Activated B cell treated with CpG ODN at 0.5 μM for 24 hours (primary cell): ENCODE measurements at regions not wholly inside any gene's neighbourhood (a gene's known extent, or its start where the extent isn't known, plus 50 kb on each side); places are given as distances from the start of the nearest gene placed in this dataset.

Experiments
- ATAC-seq: fragments of 200-7000 bp; cut with Tn5 transposase; one replicate; pipeline ENCODE4 v1.10.0; 2021; ENCODE audit warnings: low read depth, mild to moderate bottlenecking, moderate library complexity
- CTCF ChIA-PET: fragments of 350-600 bp; sonication (Branson Sonifier 250); formaldehyde crosslinking; loops from one replicate; lab custom pipeline; 2021; ENCODE audit warnings: antibody characterized with exemption; lab: Charles Lee
- POLR2A ChIA-PET: fragments of 350-600 bp; sonication (Branson Sonifier 250); formaldehyde crosslinking; loops from one replicate; lab custom pipeline; 2021; ENCODE audit warnings: antibody characterized with exemption; lab: Charles Lee
- DNase-seq: peaks from one replicate; pipeline ENCODE4 v3.0.0; 2022
- H3K27ac Mint-ChIP-seq: one replicate; pipeline ENCODE4 v1.8.0; 2020; ENCODE audit warnings: mixed read lengths
- H3K27me3 Mint-ChIP-seq: one replicate; pipeline ENCODE4 v1.8.0; 2021; ENCODE audit warnings: mixed read lengths
- H3K36me3 Mint-ChIP-seq: one replicate; pipeline ENCODE4 v1.8.0; 2021; ENCODE audit warnings: low read depth, mixed read lengths
- H3K4me1 Mint-ChIP-seq: one replicate; pipeline ENCODE4 v1.8.0; 2021; ENCODE audit warnings: mixed read lengths
- H3K4me3 Mint-ChIP-seq: one replicate; pipeline ENCODE4 v1.8.0; 2020; ENCODE audit warnings: mild to moderate bottlenecking, mixed read lengths
- H3K9me3 Mint-ChIP-seq: one replicate; pipeline ENCODE4 v1.8.0; 2020; ENCODE audit warnings: mixed read lengths
- intact Hi-C: fragments of 100-400 bp; cut with micrococcal nuclease; formaldehyde crosslinking; loops from one replicate; pipeline ENCODE4 v1.15.1; 2024
- TF ChIP-seq, protein P1 (sequence below): fragments of 200-600 bp; IDR thresholded peaks from one replicate; pipeline ENCODE4 v1.8.0; 2022; ENCODE audit warnings: antibody characterized with exemption, mild to moderate bottlenecking

DNA sequence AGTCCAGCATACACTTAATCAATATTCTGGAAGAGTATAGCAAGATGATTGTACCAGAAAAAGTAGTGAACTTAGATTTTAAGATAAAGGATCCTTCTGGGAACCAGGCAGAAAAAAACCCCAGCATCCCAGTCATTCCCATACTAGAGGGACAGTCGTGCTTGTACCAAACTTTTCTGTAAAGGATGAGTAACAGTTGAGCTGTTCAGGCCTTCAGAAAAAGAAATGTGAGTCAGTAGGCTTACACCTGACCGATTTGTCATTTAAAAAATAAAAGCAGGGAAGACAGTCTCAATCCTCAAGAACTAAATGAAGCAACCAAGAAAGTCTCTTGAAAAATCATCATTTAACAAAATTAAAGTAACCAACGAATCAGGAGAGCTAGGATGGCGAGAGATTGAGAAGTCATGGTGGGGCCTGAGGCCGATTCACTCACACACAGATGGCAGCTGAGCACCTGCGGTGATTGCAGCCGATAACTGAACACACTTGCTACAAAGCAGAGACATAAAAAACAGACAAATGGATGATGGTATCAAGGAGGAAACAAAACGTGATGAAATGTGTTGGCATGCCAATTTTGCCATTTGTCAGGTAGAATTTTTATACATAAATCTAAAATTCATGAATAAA is 170.0 kb upstream of the ALKAL2 start:
- Mint-ChIP-seq H3K27ac (peak overlapping the region; percentile 51), H3K4me1 (peaks cover 87% of the 10 kb centered on the region), H3K4me3 (no peak overlapping the region), H3K27me3 (no peaks in the 10 kb centered on the region), H3K36me3 (no peaks in the 10 kb centered on the region), H3K9me3 (peaks cover 2% of the 10 kb centered on the region)
- intact Hi-C loops: no loop called here
- POLR2A ChIA-PET: no interaction called here
- TF ChIP-seq, protein P1, sequence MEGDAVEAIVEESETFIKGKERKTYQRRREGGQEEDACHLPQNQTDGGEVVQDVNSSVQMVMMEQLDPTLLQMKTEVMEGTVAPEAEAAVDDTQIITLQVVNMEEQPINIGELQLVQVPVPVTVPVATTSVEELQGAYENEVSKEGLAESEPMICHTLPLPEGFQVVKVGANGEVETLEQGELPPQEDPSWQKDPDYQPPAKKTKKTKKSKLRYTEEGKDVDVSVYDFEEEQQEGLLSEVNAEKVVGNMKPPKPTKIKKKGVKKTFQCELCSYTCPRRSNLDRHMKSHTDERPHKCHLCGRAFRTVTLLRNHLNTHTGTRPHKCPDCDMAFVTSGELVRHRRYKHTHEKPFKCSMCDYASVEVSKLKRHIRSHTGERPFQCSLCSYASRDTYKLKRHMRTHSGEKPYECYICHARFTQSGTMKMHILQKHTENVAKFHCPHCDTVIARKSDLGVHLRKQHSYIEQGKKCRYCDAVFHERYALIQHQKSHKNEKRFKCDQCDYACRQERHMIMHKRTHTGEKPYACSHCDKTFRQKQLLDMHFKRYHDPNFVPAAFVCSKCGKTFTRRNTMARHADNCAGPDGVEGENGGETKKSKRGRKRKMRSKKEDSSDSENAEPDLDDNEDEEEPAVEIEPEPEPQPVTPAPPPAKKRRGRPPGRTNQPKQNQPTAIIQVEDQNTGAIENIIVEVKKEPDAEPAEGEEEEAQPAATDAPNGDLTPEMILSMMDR: no peak
- CTCF ChIA-PET: no interaction called here
- no peak for DNase-seq
- no peak for ATAC-seq

DNA sequence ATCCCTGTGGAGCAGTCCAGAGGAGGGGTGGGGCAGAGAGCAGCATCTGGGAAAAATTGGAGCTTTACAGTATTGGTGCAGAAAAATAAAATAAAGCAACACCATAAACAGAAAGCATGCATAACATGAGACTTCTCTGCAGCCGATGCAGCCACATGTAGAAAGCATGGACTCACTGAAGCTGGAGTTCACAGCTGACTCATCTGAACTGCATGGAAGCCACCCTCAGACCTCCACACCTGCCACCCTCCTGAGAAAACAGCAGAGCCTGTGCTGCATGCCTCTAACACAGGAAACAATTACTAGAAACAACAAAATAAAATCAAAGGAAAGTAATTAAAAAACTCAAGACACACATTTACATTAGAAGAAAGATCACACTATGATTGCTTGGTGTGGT is 169.4 kb upstream of the ALKAL2 start:
- intact Hi-C loops: no loop called here
- no peak for ATAC-seq
- peaks cover 87% of the 10 kb centered on the region for H3K4me1 Mint-ChIP-seq

DNA sequence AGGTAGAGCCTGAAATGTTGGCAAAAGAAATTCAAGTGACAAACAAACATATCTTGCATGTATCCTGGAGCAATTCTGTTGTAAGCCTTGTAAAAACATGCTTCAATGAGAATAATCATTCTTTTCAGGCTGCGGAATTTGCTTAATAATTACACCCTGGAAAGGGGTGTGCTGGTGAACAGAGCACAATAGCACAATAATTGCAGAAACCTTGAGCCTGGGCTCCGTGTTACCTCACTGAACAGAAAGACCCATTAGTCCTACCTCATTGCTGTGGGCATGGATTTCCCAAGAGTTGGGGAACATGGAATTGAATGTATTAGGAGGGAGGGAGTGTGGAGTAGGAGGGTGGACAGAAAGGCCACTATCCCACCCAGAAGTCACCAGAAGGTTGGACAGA is 168.0 kb upstream of the ALKAL2 start:
- CTCF ChIA-PET: no interaction called here
- H3K4me1 Mint-ChIP-seq: peaks cover 74% of the 10 kb centered on the region
- intact Hi-C loops: loop anchor here (1.0 to 2.0 kb wide), 2 partner anchors 9 to 15 kb away; no protein-coding TSS in a partner anchor
- no peaks in the 10 kb centered on the region for H3K36me3 Mint-ChIP-seq
- TF ChIP-seq, protein P1: no peak
- no peak overlapping the region for H3K4me3 Mint-ChIP-seq
- ATAC-seq: no peak
- DNase-seq: no peak
- H3K9me3 Mint-ChIP-seq: no peaks in the 10 kb centered on the region
- no peak overlapping the region for H3K27ac Mint-ChIP-seq
- no peaks in the 10 kb centered on the region for H3K27me3 Mint-ChIP-seq
- POLR2A ChIA-PET: interaction anchor here (1.6 to 2.2 kb wide), 2 partner anchors 10 to 14 kb away, joined by 4 to 5 read pairs; no protein-coding TSS in a partner anchor

More for the DNA sequence above, 169.4 kb upstream of the ALKAL2 start:
- Mint-ChIP-seq H3K9me3 (peaks cover 2% of the 10 kb centered on the region), H3K27ac (peak overlapping the region; percentile 51), H3K4me3 (no peak overlapping the region), H3K27me3 (no peaks in the 10 kb centered on the region), H3K36me3 (no peaks in the 10 kb centered on the region)
- POLR2A ChIA-PET: no interaction called here
- DNase-seq: no peak
- CTCF ChIA-PET: no interaction called here
- TF ChIP-seq, protein P1: no peak

DNA sequence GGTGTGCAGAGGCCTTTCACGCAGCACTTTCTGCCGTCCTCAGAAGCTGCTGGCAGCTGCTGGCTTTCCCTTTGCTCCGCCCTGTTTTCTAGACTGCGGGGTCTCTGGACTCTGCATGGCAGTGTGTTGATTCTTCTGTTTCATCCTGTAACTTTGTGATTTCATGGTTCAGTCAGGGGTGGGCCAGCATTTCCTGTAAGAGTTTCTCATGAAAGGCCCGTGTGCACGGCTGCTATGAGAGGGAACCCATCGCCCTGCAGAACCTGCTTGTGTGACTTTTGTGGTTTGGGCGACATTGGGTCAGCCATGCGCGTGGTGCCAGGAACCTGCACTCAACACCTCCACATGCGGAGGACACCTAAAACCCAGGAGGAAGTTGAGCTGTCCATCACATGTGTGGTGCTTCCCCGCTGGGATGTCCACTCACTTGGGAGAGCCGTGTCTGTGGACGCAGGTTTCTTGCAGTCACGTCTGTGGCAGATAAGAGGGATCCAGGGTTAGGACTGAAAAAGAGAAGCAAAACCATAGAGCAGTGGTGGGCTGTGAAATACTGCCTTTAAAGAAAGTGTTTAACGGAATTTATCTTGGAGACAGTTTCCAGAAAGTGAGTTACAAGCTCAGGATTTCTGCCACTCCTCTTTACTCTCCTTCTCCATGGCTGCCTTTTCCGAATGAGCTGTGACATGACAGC is 167.3 kb upstream of the ALKAL2 start:
- H3K36me3 Mint-ChIP-seq: no peaks in the 10 kb centered on the region
- TF ChIP-seq, protein P1: no peak
- H3K9me3 Mint-ChIP-seq: no peaks in the 10 kb centered on the region
- intact Hi-C loops: loop anchor here (1.0 to 2.0 kb wide), 2 partner anchors 8 to 14 kb away; no protein-coding TSS in a partner anchor
- no peaks in the 10 kb centered on the region for H3K27me3 Mint-ChIP-seq
- POLR2A ChIA-PET: interaction anchor here (1.6 to 2.2 kb wide), 2 partner anchors 9 to 13 kb away, joined by 4 to 5 read pairs; no protein-coding TSS in a partner anchor
- H3K27ac Mint-ChIP-seq: peak overlapping the region; percentile 67
- CTCF ChIA-PET: interaction anchor here (1.3 kb wide), 1 partner anchor 10 kb away, joined by 3 read pairs; no protein-coding TSS in a partner anchor
- no peak for DNase-seq
- H3K4me1 Mint-ChIP-seq: peaks cover 67% of the 10 kb centered on the region
- H3K4me3 Mint-ChIP-seq: peak overlapping the region; percentile 38
- peak; percentile 73 for ATAC-seq

DNA sequence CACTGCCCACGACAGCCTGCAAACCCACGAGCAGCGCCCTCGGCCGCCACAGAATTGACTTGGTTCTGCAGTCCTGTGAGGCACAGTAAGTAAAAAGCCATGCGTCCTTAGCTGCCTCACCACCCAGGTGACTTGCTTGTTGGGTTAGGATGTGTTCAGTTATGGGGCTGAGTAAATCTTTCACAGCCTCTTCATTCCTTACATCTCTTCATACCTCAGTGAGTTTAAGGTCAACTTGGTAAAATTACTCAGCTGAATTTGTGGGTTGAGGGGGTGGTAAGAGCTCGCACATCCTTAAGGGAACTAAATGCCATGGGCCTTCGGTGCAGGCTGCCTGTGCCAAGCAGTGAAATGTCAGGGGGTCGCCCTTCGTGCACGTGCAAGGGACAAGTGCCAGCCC is 165.2 kb upstream of the ALKAL2 start:
- no peak overlapping the region for H3K27ac Mint-ChIP-seq
- DNase-seq (no peak), ATAC-seq (no peak)
- no peak overlapping the region for H3K4me3 Mint-ChIP-seq
- no peaks in the 10 kb centered on the region for H3K27me3 Mint-ChIP-seq
- no peaks in the 10 kb centered on the region for H3K9me3 Mint-ChIP-seq
- H3K4me1 Mint-ChIP-seq: peaks cover 59% of the 10 kb centered on the region
- ChIA-PET POLR2A (no interaction called here), CTCF (no interaction called here)
- intact Hi-C loops: no loop called here
- no peaks in the 10 kb centered on the region for H3K36me3 Mint-ChIP-seq
- TF ChIP-seq, protein P1: no peak
